ENCODE measurements at regions not wholly inside any gene's neighbourhood (a gene's known extent, or its start where the extent isn't known, plus 50 kb on each side); places are given as distances from the start of the nearest gene placed in this dataset.

GRCh38 chr1:94737124-94737998 lies 82.8 kb upstream of the SLC44A3 start:
- TF ChIP-seq CTCF (conservative IDR thresholded peaks at IDR 0.05), result no peak
- Mint-ChIP-seq H3K27ac (peak overlapping the region; percentile 0), H3K36me3 (no peaks in the 10 kb centered on the region), H3K27me3 (no peaks in the 10 kb centered on the region), H3K4me1 (ENCODE audit: unreplicated experiment) (peaks cover 40% of the 10 kb centered on the region), H3K9me3 (peaks cover 5% of the 10 kb centered on the region), H3K4me3 (no peak overlapping the region)
- no peak for DNase-seq (ENCODE audit: extremely low spot score, unreplicated experiment)

GRCh38 chr1:94736549-94736948 lies 83.6 kb upstream of the SLC44A3 start:
- Mint-ChIP-seq H3K9me3 (peaks cover 5% of the 10 kb centered on the region), H3K4me3 (no peak overlapping the region), H3K27me3 (no peaks in the 10 kb centered on the region), H3K36me3 (peaks cover 4% of the 10 kb centered on the region), H3K4me1 (ENCODE audit: unreplicated experiment) (peaks cover 33% of the 10 kb centered on the region), H3K27ac (peak overlapping the region; percentile 0)
- no peak for DNase-seq (ENCODE audit: extremely low spot score, unreplicated experiment)
- no peak for TF ChIP-seq CTCF (conservative IDR thresholded peaks at IDR 0.05)

GRCh38 chr1:94736073-94736472 lies 84.1 kb upstream of the SLC44A3 start:
- Mint-ChIP-seq H3K4me3 (no peak overlapping the region), H3K4me1 (ENCODE audit: unreplicated experiment) (peaks cover 31% of the 10 kb centered on the region)

GRCh38 chr1:94734963-94735901 lies 84.9 kb upstream of the SLC44A3 start:
- no peak for TF ChIP-seq CTCF (conservative IDR thresholded peaks at IDR 0.05)
- DNase-seq (ENCODE audit: extremely low spot score, unreplicated experiment), result no peak
- H3K4me1 Mint-ChIP-seq (ENCODE audit: unreplicated experiment), result peaks cover 31% of the 10 kb centered on the region
- peaks cover 4% of the 10 kb centered on the region for H3K36me3 Mint-ChIP-seq
- H3K4me3 Mint-ChIP-seq, result peak overlapping the region; percentile 73
- peaks cover 5% of the 10 kb centered on the region for H3K9me3 Mint-ChIP-seq
- peak overlapping the region; percentile 94 for H3K27ac Mint-ChIP-seq
- H3K27me3 Mint-ChIP-seq, result no peaks in the 10 kb centered on the region

More at GRCh38 chr1:94736073-94736472, 84.1 kb upstream of the SLC44A3 start:
- Mint-ChIP-seq H3K36me3 (peaks cover 4% of the 10 kb centered on the region), H3K9me3 (peaks cover 5% of the 10 kb centered on the region), H3K27me3 (no peaks in the 10 kb centered on the region), H3K27ac (peak overlapping the region; percentile 94)
- DNase-seq (ENCODE audit: extremely low spot score, unreplicated experiment), result no peak
- TF ChIP-seq CTCF (conservative IDR thresholded peaks at IDR 0.05), result no peak

GRCh38 chr1:94731891-94732290 lies 88.3 kb upstream of the SLC44A3 start:
- Mint-ChIP-seq H3K27me3 (no peaks in the 10 kb centered on the region), H3K36me3 (peaks cover 4% of the 10 kb centered on the region), H3K27ac (no peak overlapping the region), H3K4me1 (ENCODE audit: unreplicated experiment) (peaks cover 31% of the 10 kb centered on the region), H3K4me3 (no peak overlapping the region), H3K9me3 (peaks cover 5% of the 10 kb centered on the region)
- no peak for DNase-seq (ENCODE audit: extremely low spot score, unreplicated experiment)
- TF ChIP-seq CTCF (conservative IDR thresholded peaks at IDR 0.05), result no peak

All from type B pancreatic cell (in vitro differentiated cells).